ENCODE measurements at regions not wholly inside any gene's neighbourhood (a gene's known extent, or its start where the extent isn't known, plus 50 kb on each side); places are given as distances from the start of the nearest gene placed in this dataset.
"Not testable (repeated sequence)": the region's sequence is repeated elsewhere in the genome, so short reads cannot be mapped to it uniquely, and the experiment has no call there.

GRCh38 chr1:100810360-100810759 lies 84.3 kb downstream of the EXTL2 start:
- H3K27me3 Mint-ChIP-seq (ENCODE audit: insufficient read depth, unreplicated experiment), result peaks cover 13% of the 10 kb centered on the region
- H3K36me3 ChIP-seq (ENCODE audit: control insufficient read depth, insufficient read depth, low read length), result no peaks in the 10 kb centered on the region
- no peak for DNase-seq
- H3K27me3 ChIP-seq (replicated peaks; ENCODE audit: control insufficient read depth, insufficient read depth, low read length), result no peaks in the 10 kb centered on the region
- TF ChIP-seq CTCF (IDR thresholded peaks at IDR 0.05; ENCODE audit: insufficient read depth in 1 of 2, low read depth in 1 of 2, low read length in 1 of 2, severe bottlenecking in 1 of 2, unreplicated experiment in 1 of 2), result no peak
- no peak overlapping the region for H3K27ac Mint-ChIP-seq (ENCODE audit: unreplicated experiment)
- intact Hi-C loops (cut with micrococcal nuclease; ENCODE audit: unreplicated experiment), result no loop called here
- POLR2A ChIA-PET, result no interaction called here
- CTCF ChIA-PET, result no interaction called here
- no peak overlapping the region for H3K4me3 ChIP-seq (ENCODE audit: low read depth, low read length)
- peaks cover 6% of the 10 kb centered on the region for H3K9me3 Mint-ChIP-seq (ENCODE audit: unreplicated experiment)
- H3K36me3 Mint-ChIP-seq (ENCODE audit: insufficient read depth, unreplicated experiment), result no peaks in the 10 kb centered on the region
- H3K4me1 Mint-ChIP-seq (ENCODE audit: low read depth, unreplicated experiment), result no peaks in the 10 kb centered on the region
- no peaks in the 10 kb centered on the region for H3K4me1 ChIP-seq
- H3K9me3 ChIP-seq, result no peaks in the 10 kb centered on the region
- no peak overlapping the region for H3K4me3 Mint-ChIP-seq (ENCODE audit: unreplicated experiment)
- BruUV-seq (replicated peaks), result no TSS peak

- Mint-ChIP-seq H3K27me3 (ENCODE audit: insufficient read depth, unreplicated experiment) (peaks cover 10% of the 10 kb centered on the region), H3K27ac (ENCODE audit: unreplicated experiment) (no peak overlapping the region), H3K4me3 (ENCODE audit: unreplicated experiment) (no peak overlapping the region), H3K9me3 (ENCODE audit: unreplicated experiment) (peaks cover 6% of the 10 kb centered on the region), H3K36me3 (ENCODE audit: insufficient read depth, unreplicated experiment) (no peaks in the 10 kb centered on the region), H3K4me1 (ENCODE audit: low read depth, unreplicated experiment) (no peaks in the 10 kb centered on the region)
- intact Hi-C loops (cut with micrococcal nuclease; ENCODE audit: unreplicated experiment), result no loop called here
- Histone ChIP-seq H3K9me3 (no peaks in the 10 kb centered on the region), H3K4me3 (ENCODE audit: low read depth, low read length) (no peak overlapping the region), H3K4me1 (no peaks in the 10 kb centered on the region), H3K36me3 (ENCODE audit: control insufficient read depth, insufficient read depth, low read length) (no peaks in the 10 kb centered on the region), H3K27me3 (replicated peaks; ENCODE audit: control insufficient read depth, insufficient read depth, low read length) (no peaks in the 10 kb centered on the region)
- no peak for TF ChIP-seq CTCF (IDR thresholded peaks at IDR 0.05; ENCODE audit: insufficient read depth in 1 of 2, low read depth in 1 of 2, low read length in 1 of 2, severe bottlenecking in 1 of 2, unreplicated experiment in 1 of 2)
- BruUV-seq (replicated peaks), result no TSS peak
- no peak for DNase-seq
- CTCF ChIA-PET, result no interaction called here
- POLR2A ChIA-PET, result no interaction called here
Observed at GRCh38 chr1:100811808-100812207, 82.8 kb downstream of the EXTL2 start.

- BruUV-seq (replicated peaks), result not testable (repeated sequence)
Observed at GRCh38 chr1:100814938-100815337, 79.7 kb downstream of the EXTL2 start.

GRCh38 chr1:100816049-100816448 lies 78.6 kb downstream of the EXTL2 start:
- no peak overlapping the region for H3K4me3 Mint-ChIP-seq (ENCODE audit: unreplicated experiment)
- intact Hi-C loops (cut with micrococcal nuclease; ENCODE audit: unreplicated experiment), result no loop called here
- no peaks in the 10 kb centered on the region for H3K36me3 Mint-ChIP-seq (ENCODE audit: insufficient read depth, unreplicated experiment)
- H3K27me3 ChIP-seq (replicated peaks; ENCODE audit: control insufficient read depth, insufficient read depth, low read length), result no peaks in the 10 kb centered on the region
- H3K27me3 Mint-ChIP-seq (ENCODE audit: insufficient read depth, unreplicated experiment), result peaks cover 6% of the 10 kb centered on the region
- no peak overlapping the region for H3K27ac Mint-ChIP-seq (ENCODE audit: unreplicated experiment)
- BruUV-seq (replicated peaks), result no TSS peak
- H3K4me3 ChIP-seq (ENCODE audit: low read depth, low read length), result no peak overlapping the region
- POLR2A ChIA-PET, result no interaction called here
- no peaks in the 10 kb centered on the region for H3K4me1 ChIP-seq
- H3K4me1 Mint-ChIP-seq (ENCODE audit: low read depth, unreplicated experiment), result no peaks in the 10 kb centered on the region
- H3K9me3 Mint-ChIP-seq (ENCODE audit: unreplicated experiment), result peaks cover 10% of the 10 kb centered on the region
- no peak for TF ChIP-seq CTCF (IDR thresholded peaks at IDR 0.05; ENCODE audit: insufficient read depth in 1 of 2, low read depth in 1 of 2, low read length in 1 of 2, severe bottlenecking in 1 of 2, unreplicated experiment in 1 of 2)
- H3K9me3 ChIP-seq, result no peaks in the 10 kb centered on the region
- CTCF ChIA-PET, result no interaction called here
- H3K36me3 ChIP-seq (ENCODE audit: control insufficient read depth, insufficient read depth, low read length), result no peaks in the 10 kb centered on the region
- no peak for DNase-seq

More at GRCh38 chr1:100814938-100815337, 79.7 kb downstream of the EXTL2 start:
- H3K4me1 ChIP-seq; H3K27me3 Mint-ChIP-seq (ENCODE audit: insufficient read depth, unreplicated experiment); H3K4me1 Mint-ChIP-seq (ENCODE audit: low read depth, unreplicated experiment); H3K9me3 ChIP-seq; H3K36me3 Mint-ChIP-seq (ENCODE audit: insufficient read depth, unreplicated experiment); H3K4me3 Mint-ChIP-seq (ENCODE audit: unreplicated experiment); CTCF ChIA-PET; H3K27ac Mint-ChIP-seq (ENCODE audit: unreplicated experiment); H3K4me3 ChIP-seq (ENCODE audit: low read depth, low read length); H3K9me3 Mint-ChIP-seq (ENCODE audit: unreplicated experiment); DNase-seq; H3K36me3 ChIP-seq (ENCODE audit: control insufficient read depth, insufficient read depth, low read length); intact Hi-C loops (cut with micrococcal nuclease; ENCODE audit: unreplicated experiment); POLR2A ChIA-PET; H3K27me3 ChIP-seq (replicated peaks; ENCODE audit: control insufficient read depth, insufficient read depth, low read length): not testable (repeated sequence)

- H3K4me3 Mint-ChIP-seq (ENCODE audit: unreplicated experiment); CTCF ChIA-PET; intact Hi-C loops (cut with micrococcal nuclease; ENCODE audit: unreplicated experiment); H3K27me3 ChIP-seq (replicated peaks; ENCODE audit: control insufficient read depth, insufficient read depth, low read length); H3K4me1 ChIP-seq; H3K27me3 Mint-ChIP-seq (ENCODE audit: insufficient read depth, unreplicated experiment); H3K4me1 Mint-ChIP-seq (ENCODE audit: low read depth, unreplicated experiment); DNase-seq; H3K36me3 ChIP-seq (ENCODE audit: control insufficient read depth, insufficient read depth, low read length); BruUV-seq (replicated peaks); H3K9me3 ChIP-seq; POLR2A ChIA-PET; H3K4me3 ChIP-seq (ENCODE audit: low read depth, low read length); H3K27ac Mint-ChIP-seq (ENCODE audit: unreplicated experiment); H3K36me3 Mint-ChIP-seq (ENCODE audit: insufficient read depth, unreplicated experiment): not testable (repeated sequence)
- peaks cover 28% of the 10 kb centered on the region for H3K9me3 Mint-ChIP-seq (ENCODE audit: unreplicated experiment)
Observed at GRCh38 chr1:100820195-100820594, 74.4 kb downstream of the EXTL2 start.
